Spinal cord (tissue), 9 donors: ENCODE measurements at regions not wholly inside any gene's neighbourhood (a gene's known extent, or its start where the extent isn't known, plus 50 kb on each side); places are given as distances from the start of the nearest gene placed in this dataset.
A peak's percentile ranks its signal among the peaks of the same experiment; 100 is the strongest.

Experiments
- DNase-seq, 6 donors: peaks; one replicate each; pipeline versions ENCODE4 v3.0.0 to v3.0.0-alpha.2; 2013 to 2015; ENCODE audit warnings: low spot score in 6 of 6, low read depth in 4 of 6
- H3K27ac ChIP-seq: one replicate; pipeline ENCODE4 v1.5.1; 2013; ENCODE audit warnings: low read depth, low read length, control low read depth
- H3K27me3 ChIP-seq: one replicate; pipeline ENCODE4 v1.6.1; 2013; ENCODE audit warnings: low read length; ENCODE audit not compliant: control insufficient read depth, insufficient read depth
- H3K36me3 ChIP-seq: one replicate; pipeline ENCODE4 v1.6.1; 2013; ENCODE audit warnings: low read length; ENCODE audit not compliant: control insufficient read depth, insufficient read depth
- H3K4me1 ChIP-seq: one replicate; pipeline ENCODE4 v1.6.1; 2013; ENCODE audit warnings: low read length; ENCODE audit not compliant: control insufficient read depth, insufficient read depth
- H3K4me3 ChIP-seq: one replicate; pipeline ENCODE4 v1.5.1; 2013; ENCODE audit warnings: low read depth, low read length, control low read depth
- H3K9me3 ChIP-seq: one replicate; pipeline ENCODE4 v1.6.1; 2013; ENCODE audit warnings: low read length; ENCODE audit not compliant: control insufficient read depth, insufficient read depth
- WGBS: methylation state at CpG from one replicate; pipeline ENCODE4 v1.1.5; 2013; ENCODE audit warnings: missing lambda C conversion rate; ENCODE audit not compliant: insufficient coverage; 5-methylcytosine and 5-hydroxymethylcytosine counted together
- donor health status: healthy.

- no peak overlapping the region for H3K4me3 ChIP-seq
- no peaks in the 10 kb centered on the region for H3K9me3 ChIP-seq
- no peaks in the 10 kb centered on the region for H3K36me3 ChIP-seq
- no peaks in the 10 kb centered on the region for H3K4me1 ChIP-seq
- no CpG with 5 or more reads among the region's 1 CpG for WGBS
- no peaks in the 10 kb centered on the region for H3K27me3 ChIP-seq
- H3K27ac ChIP-seq = no peak overlapping the region
- no peak for DNase-seq
These were observed 930.4 kb upstream of the CDH8 start for GRCh38 chr16:62966626-62967025.

GRCh38 chr16:62965831-62966230, 929.6 kb upstream of the CDH8 start:
- H3K9me3 ChIP-seq = no peaks in the 10 kb centered on the region
- H3K27ac ChIP-seq = no peak overlapping the region
- WGBS = 75% methylated on average over 2 of the region's 3 CpGs
- no peak for DNase-seq
- no peaks in the 10 kb centered on the region for H3K27me3 ChIP-seq
- H3K4me3 ChIP-seq = no peak overlapping the region
- H3K36me3 ChIP-seq = no peaks in the 10 kb centered on the region
- no peaks in the 10 kb centered on the region for H3K4me1 ChIP-seq

GRCh38 chr16:62963846-62964245, 927.6 kb upstream of the CDH8 start:
- Histone ChIP-seq H3K4me3 (no peak overlapping the region), H3K4me1 (no peaks in the 10 kb centered on the region), H3K9me3 (no peaks in the 10 kb centered on the region), H3K27me3 (no peaks in the 10 kb centered on the region), H3K36me3 (no peaks in the 10 kb centered on the region), H3K27ac (no peak overlapping the region)
- 100% methylated on average over 1 of the region's 2 CpGs for WGBS
- no peak for DNase-seq

GRCh38 chr16:62955033-62955349, 918.8 kb upstream of the CDH8 start:
- DNase-seq = peak in 1 of 6 donors; percentile 41
- Histone ChIP-seq H3K9me3 (no peaks in the 10 kb centered on the region), H3K4me1 (no peaks in the 10 kb centered on the region), H3K36me3 (no peaks in the 10 kb centered on the region), H3K4me3 (no peak overlapping the region), H3K27me3 (no peaks in the 10 kb centered on the region), H3K27ac (no peak overlapping the region)
- 56% methylated on average over 5 of the region's 7 CpGs for WGBS

- Histone ChIP-seq H3K36me3 (no peaks in the 10 kb centered on the region), H3K27ac (no peak overlapping the region), H3K4me3 (no peak overlapping the region), H3K4me1 (no peaks in the 10 kb centered on the region), H3K9me3 (no peaks in the 10 kb centered on the region), H3K27me3 (no peaks in the 10 kb centered on the region)
- DNase-seq = no peak
- WGBS = 33% methylated on average over 3 of the region's 9 CpGs
These were observed 918.1 kb upstream of the CDH8 start for GRCh38 chr16:62954144-62955032.

GRCh38 chr16:62950351-62950750, 914.1 kb upstream of the CDH8 start:
- Histone ChIP-seq H3K36me3 (no peaks in the 10 kb centered on the region), H3K4me1 (no peaks in the 10 kb centered on the region), H3K9me3 (no peaks in the 10 kb centered on the region), H3K27ac (no peak overlapping the region), H3K4me3 (no peak overlapping the region), H3K27me3 (no peaks in the 10 kb centered on the region)
- 67% methylated on average over 1 of the region's 4 CpGs for WGBS
- no peak for DNase-seq

- Histone ChIP-seq H3K27ac (no peak overlapping the region), H3K36me3 (no peaks in the 10 kb centered on the region), H3K27me3 (no peaks in the 10 kb centered on the region), H3K4me1 (no peaks in the 10 kb centered on the region), H3K4me3 (no peak overlapping the region), H3K9me3 (no peaks in the 10 kb centered on the region)
- no CpG with 5 or more reads among the region's 4 CpGs for WGBS
- peak in 1 of 6 donors; percentile 82 for DNase-seq
These were observed 904.3 kb upstream of the CDH8 start for GRCh38 chr16:62940569-62940968.

GRCh38 chr16:62939687-62940086, 903.4 kb upstream of the CDH8 start:
- 67% methylated on average over 1 of the region's 1 CpG for WGBS
- Histone ChIP-seq H3K27me3 (no peaks in the 10 kb centered on the region), H3K4me1 (no peaks in the 10 kb centered on the region), H3K4me3 (no peak overlapping the region), H3K36me3 (no peaks in the 10 kb centered on the region), H3K9me3 (no peaks in the 10 kb centered on the region), H3K27ac (no peak overlapping the region)
- DNase-seq = peak in 1 of 6 donors; percentile 37

GRCh38 chr16:62933929-62934328, 897.7 kb upstream of the CDH8 start:
- WGBS = no CpG with 5 or more reads among the region's 4 CpGs
- Histone ChIP-seq H3K36me3 (no peaks in the 10 kb centered on the region), H3K4me1 (no peaks in the 10 kb centered on the region), H3K27me3 (no peaks in the 10 kb centered on the region), H3K9me3 (no peaks in the 10 kb centered on the region), H3K27ac (no peak overlapping the region), H3K4me3 (no peak overlapping the region)
- peak in 1 of 6 donors; percentile 53 for DNase-seq

- DNase-seq = peak in 1 of 6 donors; percentile 19
- H3K27ac ChIP-seq = no peak overlapping the region
- no peaks in the 10 kb centered on the region for H3K4me1 ChIP-seq
- H3K4me3 ChIP-seq = no peak overlapping the region
- no peaks in the 10 kb centered on the region for H3K9me3 ChIP-seq
- H3K27me3 ChIP-seq = no peaks in the 10 kb centered on the region
- no peaks in the 10 kb centered on the region for H3K36me3 ChIP-seq
- WGBS = no CpG with 5 or more reads among the region's 3 CpGs
These were observed 893.4 kb upstream of the CDH8 start for GRCh38 chr16:62929593-62929992.
